Lung (tissue), 11 donors: ENCODE measurements at regions not wholly inside any gene's neighbourhood (a gene's known extent, or its start where the extent isn't known, plus 50 kb on each side); places are given as distances from the start of the nearest gene placed in this dataset.

Source experiments
- ATAC-seq: fragments of 200-7000 bp; cut with Tn5 transposase; one replicate; pipeline ENCODE4 v1.9.1; 2020; ENCODE audit warnings: moderate number of reproducible peaks; ENCODE audit not compliant: insufficient read depth, low FRiP score
- DNase-seq, 3 donors: peaks; one replicate each; pipeline ENCODE4 v3.0.0-alpha.2; 2013 to 2017
- H3K27ac ChIP-seq, 2 donors: one replicate each; pipeline ENCODE4 v1.5.1; 2013; ENCODE audit warnings: mild to moderate bottlenecking in 2 of 2, moderate library complexity in 2 of 2, control low read depth in 1 of 2, inconsistent platforms in 1 of 2, low read depth in 1 of 2, low read length in 1 of 2
- H3K27me3 ChIP-seq, 3 donors: one replicate each; pipeline ENCODE4 v1.5.1; 2013; ENCODE audit warnings: low read length in 2 of 3; ENCODE audit not compliant: control insufficient read depth in 3 of 3, insufficient read depth in 3 of 3
- H3K36me3 ChIP-seq, 4 donors: one replicate each; pipeline ENCODE4 v1.5.1; 2013; ENCODE audit warnings: low read length in 4 of 4, mild to moderate bottlenecking in 1 of 4, moderate library complexity in 1 of 4; ENCODE audit not compliant: control insufficient read depth in 4 of 4, insufficient read depth in 4 of 4
- H3K4me1 ChIP-seq, 5 donors: one replicate each; pipeline ENCODE4 v1.5.1; 2013; ENCODE audit warnings: low read length in 5 of 5, mild to moderate bottlenecking in 2 of 5, moderate library complexity in 1 of 5; ENCODE audit not compliant: control insufficient read depth in 5 of 5, insufficient read depth in 5 of 5
- H3K4me3 ChIP-seq: one replicate; pipeline ENCODE4 v1.5.1; 2013; ENCODE audit warnings: mild to moderate bottlenecking, control low read depth, moderate library complexity
- H3K9ac ChIP-seq, 2 donors: one replicate each; pipeline ENCODE4 v1.5.1; 2013; ENCODE audit warnings: low read length in 2 of 2, control low read depth in 1 of 2; ENCODE audit not compliant: insufficient read depth in 1 of 2
- H3K9me3 ChIP-seq, 4 donors: one replicate each; pipeline ENCODE4 v1.5.1; 2013; ENCODE audit warnings: low read length in 3 of 4, mild to moderate bottlenecking in 1 of 4, moderate library complexity in 1 of 4; ENCODE audit not compliant: control insufficient read depth in 4 of 4, insufficient read depth in 3 of 4
- CTCF ChIP-seq: IDR thresholded peaks from 2 replicates; pipeline ENCODE4 v1.5.1; 2012; ENCODE audit warnings: mild to moderate bottlenecking; ENCODE audit errors: control extremely low read depth, extremely low read depth
- WGBS, 2 donors: extraction: QIAGEN DNeasy Blood & Tissue Kit; methylation state at CpG; one replicate each; pipeline ENCODE4 v1.1.7; 2013; 5-methylcytosine and 5-hydroxymethylcytosine counted together
- donor health status: control.
- donor health status: control.
- donor health status: Bipolar disorder and iron deficiency.
- donor health status: healthy.
- donor health status: DM: yes; HTN: yes; CAD: no.

DNA sequence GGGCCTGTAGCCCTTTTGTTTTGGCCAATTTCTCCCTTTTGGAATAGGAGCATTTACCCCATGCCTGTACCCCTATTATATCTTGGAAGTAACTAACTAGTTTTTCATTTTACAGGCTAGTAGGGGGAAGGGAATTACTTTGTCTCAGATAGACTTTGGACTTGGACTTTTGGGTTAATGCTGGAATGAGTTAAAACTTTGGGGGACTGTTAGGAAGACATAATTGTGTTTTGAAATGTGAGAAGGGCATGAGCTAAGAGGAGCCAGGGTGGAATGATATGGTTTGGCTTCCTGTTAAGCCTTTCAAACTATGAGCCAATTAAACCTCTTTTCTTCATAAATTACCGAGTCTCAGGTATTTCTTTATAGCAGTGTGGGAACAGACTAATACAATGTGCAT lies 168.1 kb downstream of the FGF1 start:
- no peak for TF ChIP-seq CTCF
- no peak overlapping the region for H3K4me3 ChIP-seq
- H3K4me1 ChIP-seq, result peaks cover 0 to 5% (median 0%) of the 10 kb centered on the region in 5 donors
- no peak overlapping the region for H3K9ac ChIP-seq
- no peaks in the 10 kb centered on the region for H3K36me3 ChIP-seq
- DNase-seq, result no peak
- peaks cover 0 to 3% (median 0%) of the 10 kb centered on the region in 4 donors for H3K9me3 ChIP-seq
- no peaks in the 10 kb centered on the region for H3K27me3 ChIP-seq
- no peak overlapping the region for H3K27ac ChIP-seq
- WGBS, 2 donors, result 84 to 85% methylated on average over 1 of the region's 1 CpG
- no peak for ATAC-seq

GRCh38 chr5:142516732-142517131 lies 169.2 kb downstream of the FGF1 start:
- 91 to 95% methylated on average over 3 of the region's 3 CpGs for WGBS, 2 donors
- ATAC-seq, result no peak
- H3K4me3 ChIP-seq, result no peak overlapping the region
- H3K27me3 ChIP-seq, result no peaks in the 10 kb centered on the region
- no peak for DNase-seq
- no peak overlapping the region for H3K9ac ChIP-seq
- no peak for TF ChIP-seq CTCF
- H3K9me3 ChIP-seq, result peaks cover 0 to 3% (median 0%) of the 10 kb centered on the region in 4 donors
- peaks cover 0 to 15% (median 6%) of the 10 kb centered on the region in 5 donors for H3K4me1 ChIP-seq
- no peaks in the 10 kb centered on the region for H3K36me3 ChIP-seq
- no peak overlapping the region for H3K27ac ChIP-seq

DNA sequence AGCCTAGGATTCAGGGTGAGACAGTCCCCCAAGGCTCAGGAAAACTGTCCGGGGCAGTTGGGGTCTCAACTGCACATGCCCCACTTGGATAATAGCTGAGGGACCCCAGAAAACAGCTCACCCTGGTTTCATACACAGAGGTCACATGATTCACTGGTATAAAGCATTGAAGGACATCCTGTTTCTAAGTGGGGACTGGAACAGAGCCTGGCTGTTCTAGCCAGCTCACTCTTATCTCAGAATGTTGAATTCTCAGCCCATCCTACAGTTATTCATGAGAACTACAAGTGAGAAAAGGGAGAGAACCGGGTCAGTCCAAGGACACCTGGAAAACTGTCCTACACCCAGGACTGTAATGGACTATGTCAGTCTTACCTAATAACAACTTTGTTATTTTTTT lies 170.9 kb downstream of the FGF1 start:
- DNase-seq (no peak), ATAC-seq (no peak)
- no peaks in the 10 kb centered on the region for H3K36me3 ChIP-seq
- H3K4me1 ChIP-seq, result peaks cover 0 to 16% (median 6%) of the 10 kb centered on the region in 5 donors
- H3K27ac ChIP-seq, result no peak overlapping the region
- no peak overlapping the region for H3K4me3 ChIP-seq
- H3K9me3 ChIP-seq, result peaks cover 0 to 3% (median 0%) of the 10 kb centered on the region in 4 donors
- H3K27me3 ChIP-seq, result no peaks in the 10 kb centered on the region
- no peak overlapping the region for H3K9ac ChIP-seq
- WGBS, 2 donors, result 81 to 96% methylated on average over 2 of the region's 2 CpGs
- no peak for TF ChIP-seq CTCF

DNA sequence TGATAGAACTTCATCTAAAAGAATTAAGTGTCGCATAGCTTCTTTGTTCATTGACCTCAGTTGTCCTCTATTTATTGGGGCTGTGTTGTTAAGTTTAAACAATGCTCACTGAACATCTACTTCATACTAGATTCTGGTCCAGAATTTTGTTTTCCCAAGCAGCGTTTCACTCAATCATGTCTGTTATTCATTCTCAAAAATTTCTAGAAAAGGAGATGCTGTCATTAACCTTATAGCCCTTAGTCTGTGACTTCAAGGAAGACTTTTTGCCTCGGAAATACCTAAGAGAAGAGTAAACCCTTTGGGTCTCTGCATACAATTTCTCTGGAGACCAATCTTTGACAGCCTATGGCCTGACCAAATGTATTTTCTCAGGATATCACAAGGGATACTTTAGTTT lies 171.7 kb downstream of the FGF1 start:
- Histone ChIP-seq H3K36me3 (no peaks in the 10 kb centered on the region), H3K4me1 (peaks cover 0 to 16% (median 6%) of the 10 kb centered on the region in 5 donors), H3K4me3 (no peak overlapping the region), H3K9me3 (peaks cover 0 to 3% (median 0%) of the 10 kb centered on the region in 4 donors), H3K9ac (no peak overlapping the region), H3K27ac (no peak overlapping the region), H3K27me3 (no peaks in the 10 kb centered on the region)
- DNase-seq (no peak), ATAC-seq (no peak)
- no peak for TF ChIP-seq CTCF
- 89 to 92% methylated on average over 3 of the region's 3 CpGs for WGBS, 2 donors
